NCI-H526 (cell line): ENCODE measurements at regions not wholly inside any gene's neighbourhood (a gene's known extent, or its start where the extent isn't known, plus 50 kb on each side); places are given as distances from the start of the nearest gene placed in this dataset.
"Not testable (repeated sequence)": the region's sequence is repeated elsewhere in the genome, so short reads cannot be mapped to it uniquely, and the experiment has no call there.

ENCODE experiments used
- DNase-seq, 2 experiments: peaks; one replicate each; lab custom pipeline; 2025; lab: John Stamatoyannopoulos, UW

DNA sequence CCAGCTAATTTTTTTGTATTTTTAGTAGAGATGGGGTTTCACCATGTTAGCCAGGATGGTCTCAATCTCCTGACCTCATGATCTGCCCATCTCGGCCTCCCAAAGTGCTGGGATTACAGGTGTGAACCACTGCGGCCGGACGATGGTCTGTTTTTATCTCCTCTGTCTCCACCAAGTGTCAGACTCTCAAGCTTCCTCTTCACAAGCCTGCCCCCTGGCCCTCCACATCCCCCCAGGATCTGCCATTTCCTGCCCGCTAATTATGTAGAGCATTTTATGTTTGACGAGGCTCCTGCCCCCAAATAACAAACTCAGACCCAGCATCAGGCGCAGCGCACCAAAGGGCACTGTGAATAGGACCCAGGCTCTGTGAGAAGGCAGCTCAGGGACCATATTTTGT lies 101.8 kb upstream of the PCBD1 start:
- not testable (repeated sequence) for DNase-seq

DNA sequence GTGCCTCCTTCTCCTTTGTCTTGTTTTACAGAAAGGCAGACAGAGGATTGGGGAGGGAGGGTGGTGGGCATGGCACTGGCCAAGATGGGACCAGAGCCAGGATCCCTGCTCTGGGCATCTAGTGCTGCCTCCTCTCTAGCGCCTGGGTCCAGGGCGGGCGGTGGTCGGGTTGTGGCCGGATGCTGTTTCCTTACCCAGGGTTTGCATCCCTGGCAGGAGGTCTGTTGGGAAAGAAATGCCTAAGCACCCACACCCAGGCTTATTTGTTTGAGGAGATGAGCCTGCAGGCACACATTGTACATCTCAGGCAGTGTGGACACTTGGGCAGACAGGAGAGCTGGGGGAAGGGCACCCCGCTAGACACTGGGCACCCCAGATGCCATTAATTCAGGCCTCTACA lies 102.3 kb upstream of the PCBD1 start:
- no peak for DNase-seq

DNA sequence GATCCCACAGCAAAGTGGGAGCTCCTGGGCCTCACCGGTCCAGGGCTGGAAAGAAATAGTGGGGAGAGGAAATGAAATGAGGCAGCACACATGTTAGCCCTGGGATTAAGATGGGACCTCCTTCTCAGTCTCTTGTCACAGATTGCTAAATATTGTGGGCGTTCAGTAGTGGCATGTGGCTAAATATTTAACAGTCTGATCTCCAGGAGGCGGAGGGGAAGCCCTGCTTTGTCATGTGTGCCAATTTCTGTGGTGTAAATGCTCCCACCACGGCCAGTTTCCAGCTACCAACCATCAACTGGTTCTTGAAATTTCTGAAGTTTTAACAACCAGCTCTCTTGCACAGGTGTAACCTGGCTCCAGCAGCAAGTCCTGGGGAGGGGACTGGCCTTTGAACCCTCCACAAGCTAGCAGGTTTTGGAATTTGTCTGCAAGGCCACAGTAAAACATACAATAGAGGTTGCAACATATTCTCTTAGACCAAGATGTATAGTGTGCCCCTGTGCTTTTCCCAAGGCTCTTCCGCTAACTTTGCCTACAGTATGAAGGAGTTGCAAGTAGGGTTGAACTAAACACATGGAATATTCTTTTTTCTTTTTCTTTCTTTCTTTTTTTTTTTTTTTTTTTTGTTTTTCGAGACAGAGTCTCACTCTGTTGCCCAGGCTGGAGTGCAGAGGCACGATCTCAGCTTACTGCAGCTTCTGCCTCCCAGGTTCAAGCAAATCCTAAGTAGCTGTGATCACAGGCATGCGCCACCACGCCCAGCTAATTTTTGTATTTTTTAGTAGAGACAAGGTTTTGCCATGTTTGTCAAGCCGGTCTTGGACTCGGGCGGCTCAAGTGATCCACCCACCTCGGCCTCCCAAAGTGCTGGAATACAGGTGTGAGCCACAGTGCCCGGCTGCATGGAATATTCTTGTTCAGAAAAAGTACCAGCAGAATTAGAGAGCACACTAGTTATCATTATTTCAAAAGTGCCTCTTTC lies 103.1 kb upstream of the PCBD1 start:
- no peak for DNase-seq

DNA sequence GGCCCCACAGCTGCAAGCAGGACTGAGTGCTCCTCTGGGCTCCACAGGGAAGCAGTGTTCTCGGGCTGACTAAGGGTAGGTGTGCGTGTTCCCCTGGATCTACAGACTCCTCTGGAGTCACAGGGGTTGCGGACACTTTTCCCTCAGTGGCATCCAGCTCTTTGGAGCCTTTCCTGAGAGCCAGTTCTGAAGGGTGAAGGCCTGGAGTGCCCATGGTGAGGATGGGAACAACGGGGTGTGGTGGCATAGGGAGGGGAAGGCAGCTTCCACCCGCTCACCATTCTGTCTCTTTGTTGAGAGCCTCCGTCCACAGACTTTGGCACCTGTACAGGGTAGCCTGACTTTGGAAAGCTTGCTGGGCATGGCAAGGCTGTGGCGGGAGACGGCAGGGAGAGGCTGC lies 104.1 kb upstream of the PCBD1 start:
- DNase-seq: no peak

DNA sequence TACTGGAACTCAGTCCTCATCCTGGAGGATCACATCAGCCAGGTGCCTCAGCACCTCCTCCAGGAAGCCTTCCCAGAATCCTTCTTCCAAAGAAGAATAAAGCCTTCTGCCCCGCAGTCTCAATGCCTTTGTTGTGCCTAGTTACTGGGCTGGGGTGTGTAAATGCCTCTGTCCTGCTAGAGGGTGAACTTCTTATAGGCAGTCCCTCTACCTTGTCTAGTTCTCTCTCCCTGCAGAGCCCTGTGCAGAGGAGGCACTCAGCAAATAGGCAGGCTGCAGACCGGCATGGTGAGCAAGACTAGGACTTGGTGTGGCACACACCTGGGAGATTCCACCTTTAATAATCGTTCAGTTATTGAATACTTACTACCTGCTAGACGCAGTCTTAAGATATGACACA lies 104.7 kb upstream of the PCBD1 start:
- no peak for DNase-seq

DNA sequence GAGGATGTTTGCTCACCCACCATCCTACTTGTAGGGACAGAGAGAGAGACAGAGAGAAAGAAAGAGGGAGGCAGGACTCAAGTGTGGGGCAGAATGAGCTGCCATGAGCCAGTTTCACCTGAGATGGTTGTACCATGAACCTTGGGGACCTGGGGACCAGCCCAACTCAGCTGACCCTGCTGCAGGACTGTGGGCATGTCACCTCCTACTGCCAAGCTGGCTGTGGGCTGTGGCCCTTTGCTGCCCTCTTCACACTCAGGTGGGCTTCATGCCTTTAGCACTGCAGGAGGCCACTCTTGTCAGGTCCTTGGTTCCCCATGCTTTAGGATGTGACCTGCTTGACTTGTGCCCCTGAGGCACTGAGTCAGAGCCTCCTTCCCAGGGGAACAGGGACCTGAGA lies 108.2 kb upstream of the PCBD1 start:
- no peak for DNase-seq

DNA sequence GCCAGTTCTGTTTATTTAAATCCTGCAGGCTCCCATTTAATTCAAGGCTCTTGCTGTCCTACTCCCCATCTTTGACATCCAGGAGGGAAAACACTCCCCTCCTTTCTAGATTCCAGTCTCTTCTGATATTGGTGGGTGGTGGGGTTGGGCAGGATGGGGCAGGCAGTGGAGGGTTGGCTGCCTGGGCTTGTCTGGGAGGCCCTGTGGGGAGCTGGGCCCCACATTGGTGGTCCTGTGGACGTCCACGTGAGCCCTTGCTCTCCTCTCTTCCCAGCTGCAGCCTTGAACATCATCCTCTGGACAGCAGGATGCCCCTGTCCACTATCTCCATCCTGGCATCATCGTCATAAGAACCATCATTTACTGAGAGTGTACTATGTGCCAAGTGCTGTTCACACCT lies 108.9 kb upstream of the PCBD1 start:
- DNase-seq: no peak

DNA sequence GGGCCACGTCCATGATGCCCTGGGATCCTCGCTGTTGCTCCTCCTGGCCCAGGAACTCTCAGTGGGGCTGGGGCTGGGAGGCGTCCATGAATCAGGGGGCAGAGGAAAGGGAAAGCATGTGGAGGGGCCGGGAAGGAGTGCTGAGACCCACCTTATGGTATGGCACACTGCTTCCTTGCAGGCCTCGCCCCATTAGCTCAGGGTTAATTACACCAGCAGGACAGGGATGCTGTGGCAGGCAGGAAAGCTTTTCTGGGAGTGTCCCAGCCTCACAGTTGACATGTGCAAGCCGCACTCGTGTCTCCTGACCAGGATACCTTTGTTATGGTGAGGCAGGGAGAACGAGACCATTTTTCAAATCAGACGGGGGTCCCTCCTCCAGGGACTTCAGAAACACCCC lies 109.7 kb upstream of the PCBD1 start:
- DNase-seq: no peak

DNA sequence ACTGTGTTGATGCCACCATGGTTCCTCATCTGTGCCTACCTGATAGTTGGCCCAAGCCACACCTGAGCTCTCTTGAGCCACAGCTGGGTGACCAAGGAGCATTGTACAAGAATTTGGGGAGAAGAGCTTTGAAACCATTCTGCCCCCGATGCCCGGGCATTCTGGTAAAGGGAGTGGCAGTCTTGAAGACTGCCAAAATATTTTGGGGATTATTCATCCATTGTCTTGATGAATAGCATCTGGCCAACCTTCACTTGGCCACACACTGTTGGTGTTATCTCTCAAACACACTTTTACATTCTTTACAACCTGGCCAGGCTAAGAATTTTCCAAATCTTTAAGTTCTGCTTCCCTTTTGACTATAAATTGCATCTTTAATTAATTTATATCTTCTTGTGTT lies 113.1 kb upstream of the PCBD1 start:
- no peak for DNase-seq

DNA sequence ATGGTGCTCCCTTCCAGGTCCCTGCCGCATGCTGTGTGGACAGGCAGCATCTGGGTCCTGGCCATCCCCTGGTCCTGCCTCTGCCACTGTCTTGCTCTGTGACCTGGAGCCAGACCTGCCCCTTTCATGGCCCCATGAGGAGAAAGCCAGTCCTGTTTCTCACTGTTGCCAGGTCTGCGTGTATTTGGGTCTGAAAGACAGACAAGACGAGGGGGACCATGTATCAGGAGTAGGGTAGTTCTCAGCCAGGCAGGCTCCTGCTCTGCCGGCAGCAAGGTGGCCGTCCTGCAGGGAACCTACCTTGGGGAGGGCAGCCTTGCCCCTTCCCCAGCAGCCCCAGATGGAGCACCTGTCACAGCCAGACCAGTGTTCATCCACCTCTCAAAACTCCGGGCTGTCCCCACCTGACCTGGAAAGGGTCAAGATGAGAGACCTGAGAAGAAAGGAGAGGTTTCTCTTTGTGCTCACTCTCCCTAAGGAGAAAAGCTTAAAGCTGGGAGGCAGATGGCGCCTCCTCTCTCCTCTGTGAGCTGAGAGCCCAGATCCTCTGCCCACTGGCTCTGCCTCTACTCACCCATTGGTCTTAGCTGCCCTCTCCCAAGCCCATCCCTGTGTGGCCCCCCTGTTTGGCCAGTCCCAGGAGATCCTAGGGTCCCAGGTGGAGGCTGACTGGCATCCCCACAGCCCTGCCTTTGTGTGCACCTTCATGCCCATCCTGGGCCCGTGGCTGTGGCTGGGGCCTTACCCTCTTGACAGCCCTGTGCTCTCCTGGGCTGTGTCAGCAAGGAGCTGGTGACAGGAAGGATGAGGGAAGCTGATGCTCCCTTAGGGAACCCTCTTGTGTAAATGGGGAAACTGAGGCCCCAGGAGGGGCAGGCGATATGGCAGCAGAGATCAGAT lies 116.1 kb upstream of the PCBD1 start:
- no peak for DNase-seq

DNA sequence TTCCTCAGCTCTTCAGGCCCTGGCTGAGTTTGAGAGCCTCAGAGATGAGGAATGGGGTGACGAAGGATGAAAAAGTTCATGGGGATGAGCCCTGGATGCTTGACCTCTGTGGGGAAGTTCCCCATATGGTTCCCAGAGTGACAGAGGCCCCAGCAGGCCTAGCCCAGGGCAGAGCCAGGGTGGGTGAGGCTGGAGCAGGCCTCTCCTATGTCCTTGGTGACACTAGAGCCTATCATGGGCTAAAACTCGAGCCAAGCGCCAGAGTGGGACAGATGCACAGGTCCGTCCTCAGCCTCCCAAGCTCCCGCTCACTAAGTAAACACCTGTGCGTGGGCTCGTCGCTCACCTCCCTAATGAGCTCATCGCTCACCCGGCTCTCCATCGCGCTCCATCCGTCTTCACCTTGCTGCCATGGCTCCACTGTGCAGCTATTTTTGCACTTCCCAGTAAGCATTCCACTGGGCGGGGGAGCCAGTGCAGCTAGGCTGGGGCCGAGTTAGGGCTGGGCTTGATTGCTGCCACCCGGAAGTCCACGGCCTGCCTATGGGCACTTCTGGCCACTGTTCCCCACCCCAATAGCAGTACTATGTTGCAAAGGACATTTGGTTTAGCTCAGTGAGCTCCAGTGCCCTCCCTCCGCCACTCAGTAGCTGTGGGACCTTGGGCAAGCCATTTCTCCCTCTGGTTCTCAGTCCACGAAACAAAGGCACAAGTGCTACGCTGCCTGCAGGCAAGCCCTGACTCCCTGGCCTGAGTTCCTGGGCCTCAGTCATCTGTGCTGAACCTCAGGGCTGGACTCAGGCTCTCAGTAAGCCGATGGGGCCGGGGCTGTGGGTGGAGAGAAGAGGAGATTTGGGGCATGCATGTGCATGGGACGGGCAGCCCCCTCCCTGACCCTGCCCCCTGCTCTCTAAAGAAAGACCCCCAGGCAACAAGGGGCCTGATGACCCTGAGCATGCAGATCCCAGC lies 117.3 kb upstream of the PCBD1 start:
- DNase-seq: no peak

DNA sequence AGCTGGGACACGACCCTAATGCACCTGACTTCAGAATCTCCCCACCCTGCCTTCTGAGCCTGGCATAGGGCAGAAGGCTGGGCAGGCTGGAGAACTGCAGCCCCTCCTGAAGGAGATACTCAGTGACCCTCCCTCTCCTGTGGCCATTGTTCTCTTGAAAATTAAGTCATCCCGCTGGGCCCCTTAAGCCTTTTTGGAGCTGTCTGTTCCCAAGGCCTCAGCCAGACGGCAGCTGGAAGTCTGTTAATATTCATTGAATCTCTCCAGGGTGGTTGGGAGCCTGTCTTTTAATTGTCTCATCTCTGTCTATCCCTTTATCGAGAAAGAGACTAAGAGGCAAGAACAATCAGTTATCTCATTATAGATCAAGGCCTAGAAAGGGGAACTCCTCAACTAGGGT lies 118.1 kb upstream of the PCBD1 start:
- DNase-seq: no peak

DNA sequence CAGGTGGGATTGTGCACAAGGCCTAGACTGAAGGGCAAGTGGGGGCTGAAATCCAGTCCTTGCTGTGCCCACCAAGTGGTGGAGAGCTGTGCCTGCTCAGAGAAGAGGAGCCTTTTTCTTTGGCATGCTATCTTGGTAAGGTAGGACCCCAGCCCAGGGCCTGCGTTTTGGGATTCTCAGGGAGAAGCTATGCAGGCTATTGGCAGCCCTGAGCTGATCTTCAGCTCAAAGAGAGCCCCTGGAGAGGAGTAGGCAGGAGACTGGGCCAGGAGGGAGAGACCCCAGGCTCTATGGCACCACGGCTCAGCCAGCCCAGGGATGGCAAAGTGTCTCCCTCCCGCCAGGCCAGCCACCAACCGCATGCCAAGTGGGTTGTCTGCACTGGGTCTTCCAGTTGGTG lies 119.2 kb upstream of the PCBD1 start:
- DNase-seq: no peak

DNA sequence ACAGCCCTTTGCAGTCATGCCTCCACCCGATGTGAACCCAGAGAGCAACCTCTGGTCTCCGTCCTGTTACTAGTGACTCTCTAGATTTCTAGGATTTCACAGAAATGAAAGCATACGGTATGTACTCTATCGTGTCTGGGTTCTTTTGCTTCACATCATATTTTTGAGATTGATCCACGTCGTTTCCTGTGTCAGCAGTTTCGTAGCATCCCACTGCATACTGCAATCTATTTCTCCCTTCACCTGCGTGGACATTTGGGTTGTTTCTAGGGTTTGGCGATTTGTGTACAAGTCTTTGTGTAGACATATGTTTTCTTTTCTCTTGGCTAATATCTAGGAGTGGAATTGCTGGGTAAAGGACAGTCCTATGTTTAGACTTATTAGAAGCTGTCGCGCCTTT lies 119.8 kb upstream of the PCBD1 start:
- no peak for DNase-seq

DNA sequence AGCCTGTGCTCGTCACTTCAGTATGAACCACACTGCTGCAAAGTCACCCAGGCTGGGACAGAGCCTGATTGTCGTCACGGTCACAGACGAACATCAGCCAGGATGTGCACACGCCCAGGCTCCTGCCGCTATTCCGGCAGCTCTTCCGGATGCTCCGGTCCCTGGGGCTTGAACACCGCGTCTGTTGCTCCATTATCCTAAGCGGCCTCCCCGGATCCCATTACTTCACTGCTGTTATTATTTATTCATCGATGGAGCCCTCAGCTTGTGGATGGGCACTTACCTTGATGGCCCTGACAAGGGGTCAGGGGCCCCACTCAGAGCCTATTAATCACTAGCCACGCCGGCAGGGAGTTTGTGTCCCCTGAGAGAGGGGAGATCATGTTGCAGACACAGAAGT lies 120.8 kb upstream of the PCBD1 start:
- DNase-seq: no peak

DNA sequence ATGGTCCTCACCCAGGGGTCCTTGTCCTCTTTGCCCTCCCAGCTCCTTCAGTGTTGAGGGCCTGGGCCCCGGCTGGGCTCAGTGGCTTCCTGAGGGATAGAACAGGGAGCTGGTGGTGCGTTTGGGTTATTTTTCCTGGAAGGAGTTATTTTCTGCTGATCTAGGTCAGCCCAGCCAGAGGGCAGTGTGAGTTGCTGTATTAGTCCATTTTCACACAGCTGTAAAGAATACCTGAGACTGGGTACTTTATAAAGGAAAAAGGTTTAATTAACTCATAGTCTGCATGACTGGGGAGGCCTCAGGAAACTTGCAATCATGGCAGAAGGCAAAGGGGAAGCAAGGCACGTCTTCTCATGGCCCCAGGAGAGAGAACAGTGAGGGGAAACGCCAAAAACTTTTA lies 122.4 kb upstream of the PCBD1 start:
- DNase-seq: no peak

DNA sequence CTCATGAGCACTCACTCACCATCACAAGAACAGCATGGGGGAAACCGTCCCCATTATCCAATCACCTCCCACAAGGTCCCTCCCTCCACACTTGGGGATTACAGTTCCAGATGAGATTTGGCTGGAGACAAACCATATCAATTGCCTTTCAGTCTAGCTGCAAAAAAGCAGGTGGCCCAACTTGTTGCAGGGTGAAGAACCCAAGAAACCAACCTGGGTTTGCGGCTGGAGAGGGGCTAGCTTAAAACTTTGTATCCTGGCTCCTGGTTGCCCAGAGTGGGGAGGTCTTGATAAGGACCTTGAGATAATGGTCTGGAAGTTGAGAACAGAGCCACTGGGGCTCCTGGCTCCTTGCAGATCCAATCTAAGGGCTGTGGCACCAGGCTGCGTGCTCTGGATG lies 122.8 kb upstream of the PCBD1 start:
- DNase-seq: no peak

DNA sequence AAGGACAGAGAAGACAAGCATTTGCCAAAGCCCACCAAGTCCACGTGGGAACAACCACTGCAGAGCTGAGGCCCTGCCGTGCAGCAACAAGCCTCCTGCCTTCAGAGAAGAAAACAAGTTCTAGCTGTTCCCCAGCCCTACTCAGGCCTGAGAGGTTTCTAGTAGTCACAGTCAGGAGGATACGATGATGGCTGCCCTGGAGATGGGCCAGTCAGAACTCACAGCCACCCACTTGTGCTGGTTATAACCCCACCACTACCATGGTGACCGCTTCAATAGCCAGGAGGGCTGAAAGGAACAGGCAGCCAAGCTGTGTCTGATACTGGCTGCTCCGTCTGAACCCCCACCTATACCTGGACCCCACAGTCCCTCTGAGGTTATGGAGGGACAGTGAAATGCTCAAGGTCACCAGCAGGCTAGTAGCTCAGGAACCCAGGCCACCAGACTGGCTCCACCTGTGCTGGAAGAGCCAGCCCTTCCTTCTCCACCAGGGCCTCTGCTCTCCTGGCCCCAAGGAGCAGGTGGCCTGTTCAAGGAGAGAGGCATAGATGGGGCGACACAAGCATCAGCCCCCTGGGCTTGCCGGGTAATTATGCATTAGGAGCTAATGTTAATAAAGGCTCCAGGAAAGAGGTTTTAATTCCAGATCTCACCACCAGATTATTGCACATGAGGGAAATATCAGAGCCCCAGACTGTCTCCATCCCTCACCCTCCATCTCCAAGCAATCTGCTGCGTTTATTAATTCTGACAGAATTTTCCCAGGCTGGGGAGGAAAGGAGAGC lies 125.8 kb upstream of the PCBD1 start:
- DNase-seq: no peak

DNA sequence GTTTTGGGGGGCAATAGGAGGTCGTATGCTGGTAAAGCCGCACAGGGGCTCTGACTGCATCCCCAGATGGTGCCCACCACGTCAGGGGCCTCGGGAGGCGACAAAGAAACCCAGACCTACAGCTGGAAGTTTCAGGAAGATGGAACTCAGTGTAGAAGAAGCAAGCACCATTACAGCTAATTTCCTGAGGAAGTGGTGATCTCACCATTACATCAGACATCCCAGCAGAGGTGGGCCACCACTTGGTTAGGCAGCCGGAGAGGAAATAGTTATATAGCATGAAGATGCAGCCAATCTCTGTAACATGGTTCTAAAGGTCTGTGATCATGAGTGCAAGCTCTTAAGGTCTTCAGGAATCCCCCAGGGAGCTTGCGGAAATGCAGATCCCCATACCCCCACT lies 127.3 kb upstream of the PCBD1 start:
- DNase-seq: no peak

DNA sequence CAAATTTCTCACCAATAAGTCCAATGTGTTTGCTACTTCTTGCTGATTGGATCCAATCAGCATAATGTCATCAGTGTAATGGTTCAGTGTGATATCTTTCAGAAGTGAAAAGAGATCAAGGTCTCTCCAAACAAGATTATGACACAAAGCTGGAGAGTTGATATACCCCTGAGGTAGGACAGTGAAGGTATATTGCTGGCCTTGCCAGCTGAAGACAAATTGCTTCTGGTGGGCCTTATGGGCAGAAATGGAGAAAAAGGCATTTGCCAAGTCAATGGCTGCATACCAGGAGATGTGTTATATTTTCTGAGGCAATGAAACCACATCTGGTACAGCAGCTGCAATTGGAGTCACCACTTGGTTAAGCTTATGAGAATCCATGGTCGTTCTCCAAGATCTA lies 131.7 kb upstream of the PCBD1 start:
- not testable (repeated sequence) for DNase-seq

DNA sequence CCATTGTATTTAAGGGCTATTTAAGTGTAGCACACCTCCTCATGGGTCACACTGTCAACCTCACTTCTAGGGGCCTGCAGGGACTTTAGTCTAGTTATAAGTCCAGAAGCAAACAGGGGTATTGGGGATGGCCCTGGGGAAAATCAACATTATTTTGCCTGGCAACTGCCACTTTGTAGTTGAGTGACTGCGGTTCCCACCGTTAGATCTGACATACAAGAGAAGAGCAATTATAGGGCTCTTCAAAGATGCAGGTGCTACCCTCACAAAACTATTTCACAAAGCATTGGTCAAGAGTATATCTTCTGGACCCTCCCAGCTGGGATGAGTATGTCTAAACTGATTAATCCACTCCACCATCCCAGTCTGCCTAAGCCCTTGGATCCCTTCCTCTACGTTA lies 133.0 kb upstream of the PCBD1 start:
- DNase-seq: no peak
